Kidney epithelial cell (primary cell): ENCODE measurements at regions not wholly inside any gene's neighbourhood (a gene's known extent, or its start where the extent isn't known, plus 50 kb on each side); places are given as distances from the start of the nearest gene placed in this dataset.

Experiments used
- DNase-seq: peaks from one replicate; pipeline ENCODE4 v3.0.0-alpha.2; 2010; ENCODE audit warnings: low read depth
- H3K27me3 ChIP-seq: 2 replicates; pipeline ENCODE4 v1.6.0; 2011; ENCODE audit warnings: low read length; ENCODE audit not compliant: control insufficient read depth, insufficient read depth
- H3K36me3 ChIP-seq: 2 replicates; pipeline ENCODE4 v1.5.1; 2011; ENCODE audit warnings: low read length; ENCODE audit not compliant: control insufficient read depth, insufficient read depth
- H3K4me3 ChIP-seq: 2 replicates; pipeline ENCODE4 v1.5.1; 2011; ENCODE audit warnings: low read depth, mild to moderate bottlenecking, control low read depth, low read length
- TF ChIP-seq, protein P1 (sequence below): IDR thresholded peaks from 2 replicates; pipeline ENCODE4 v1.5.1; 2011; ENCODE audit warnings: mild to moderate bottlenecking, moderate library complexity, low read length, control low read depth, inconsistent platforms; ENCODE audit not compliant: insufficient read depth, poor library complexity, severe bottlenecking

DNA sequence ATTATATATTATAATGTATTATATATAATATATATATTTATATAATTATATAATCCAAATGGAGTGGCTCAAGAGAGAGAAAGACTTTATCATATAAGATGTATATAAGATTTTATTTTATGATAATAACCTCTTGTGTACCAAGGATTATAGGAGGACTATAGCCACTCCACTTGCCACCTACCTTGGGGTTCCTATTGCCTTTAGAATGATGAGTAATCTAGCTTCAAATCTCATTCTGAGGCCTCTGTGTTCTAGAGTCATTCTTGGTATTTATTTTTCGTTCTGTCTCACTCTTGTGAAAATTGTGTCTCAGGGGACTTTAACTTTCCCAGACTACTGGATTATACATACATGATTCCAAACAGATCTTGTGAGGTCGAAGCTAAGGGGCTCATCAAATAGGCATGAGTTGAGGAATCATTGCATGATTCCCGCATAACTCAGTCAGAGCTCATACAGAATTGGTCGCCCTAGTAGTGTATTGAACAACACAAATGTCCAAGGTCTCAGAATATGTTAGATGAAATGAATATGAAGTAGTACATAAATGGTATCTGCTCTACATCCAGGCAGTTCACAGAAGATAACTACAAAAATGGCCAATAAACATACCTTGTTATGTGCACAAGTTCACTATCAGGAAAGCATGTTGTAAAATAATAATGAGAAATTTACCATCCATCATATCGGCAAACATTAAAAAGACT, 159.5 kb upstream of the RNPC3 start:
- Histone ChIP-seq H3K27me3 (no peaks in the 10 kb centered on the region), H3K4me3 (no peak overlapping the region), H3K36me3 (no peaks in the 10 kb centered on the region)
- DNase-seq, result no peak
- TF ChIP-seq, protein P1, sequence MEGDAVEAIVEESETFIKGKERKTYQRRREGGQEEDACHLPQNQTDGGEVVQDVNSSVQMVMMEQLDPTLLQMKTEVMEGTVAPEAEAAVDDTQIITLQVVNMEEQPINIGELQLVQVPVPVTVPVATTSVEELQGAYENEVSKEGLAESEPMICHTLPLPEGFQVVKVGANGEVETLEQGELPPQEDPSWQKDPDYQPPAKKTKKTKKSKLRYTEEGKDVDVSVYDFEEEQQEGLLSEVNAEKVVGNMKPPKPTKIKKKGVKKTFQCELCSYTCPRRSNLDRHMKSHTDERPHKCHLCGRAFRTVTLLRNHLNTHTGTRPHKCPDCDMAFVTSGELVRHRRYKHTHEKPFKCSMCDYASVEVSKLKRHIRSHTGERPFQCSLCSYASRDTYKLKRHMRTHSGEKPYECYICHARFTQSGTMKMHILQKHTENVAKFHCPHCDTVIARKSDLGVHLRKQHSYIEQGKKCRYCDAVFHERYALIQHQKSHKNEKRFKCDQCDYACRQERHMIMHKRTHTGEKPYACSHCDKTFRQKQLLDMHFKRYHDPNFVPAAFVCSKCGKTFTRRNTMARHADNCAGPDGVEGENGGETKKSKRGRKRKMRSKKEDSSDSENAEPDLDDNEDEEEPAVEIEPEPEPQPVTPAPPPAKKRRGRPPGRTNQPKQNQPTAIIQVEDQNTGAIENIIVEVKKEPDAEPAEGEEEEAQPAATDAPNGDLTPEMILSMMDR, result no peak

DNA sequence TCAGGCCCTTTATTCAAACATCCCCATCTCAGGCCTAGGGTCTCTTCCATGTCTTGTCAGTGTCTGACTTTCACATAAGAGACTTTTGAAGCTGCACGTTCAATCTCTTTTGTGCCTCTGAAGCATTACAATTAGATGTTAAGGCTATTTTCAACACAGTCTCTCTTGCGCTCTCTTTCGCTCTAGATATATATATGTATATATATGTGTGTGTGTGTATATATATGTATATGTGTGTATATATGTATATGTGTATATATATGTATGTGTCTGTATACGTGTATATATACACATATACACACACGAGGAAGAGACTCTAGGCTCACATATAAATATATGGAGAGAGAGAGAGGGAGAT, 162.5 kb upstream of the RNPC3 start:
- H3K36me3 ChIP-seq, result no peaks in the 10 kb centered on the region
- H3K4me3 ChIP-seq, result no peak overlapping the region
- TF ChIP-seq, protein P1, result no peak
- H3K27me3 ChIP-seq, result no peaks in the 10 kb centered on the region
- no peak for DNase-seq

DNA sequence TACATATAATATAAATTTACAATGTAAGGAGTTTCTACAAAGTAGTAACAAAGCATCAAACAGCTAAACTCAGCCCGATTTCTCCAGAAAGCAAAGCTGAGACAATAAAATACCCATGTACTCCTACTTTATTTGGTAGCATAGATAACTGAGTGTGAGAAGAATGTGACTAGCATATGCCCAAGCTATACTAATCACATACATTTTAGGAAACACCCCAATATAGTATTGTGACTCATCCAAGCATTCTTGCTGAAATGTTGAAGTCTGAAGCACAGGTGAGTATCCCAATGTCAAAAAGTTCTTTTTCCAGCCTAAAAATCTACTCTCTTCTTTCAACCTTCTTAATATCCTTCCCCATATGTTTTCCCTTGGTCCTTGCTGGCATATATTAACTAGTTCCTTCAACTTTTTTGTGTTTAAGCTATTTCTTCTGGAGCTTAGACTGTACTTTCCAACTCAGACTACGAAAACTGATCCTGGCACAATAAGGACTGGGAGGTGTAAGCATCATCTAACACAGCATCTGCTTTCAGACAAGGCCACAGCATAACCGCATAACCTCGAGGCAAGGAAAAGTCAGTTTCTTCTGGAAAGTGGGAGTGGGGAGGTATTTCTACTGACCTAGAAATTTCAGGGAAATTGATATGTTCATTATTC, 163.0 kb upstream of the RNPC3 start:
- TF ChIP-seq, protein P1, result no peak
- Histone ChIP-seq H3K4me3 (no peak overlapping the region), H3K27me3 (no peaks in the 10 kb centered on the region), H3K36me3 (no peaks in the 10 kb centered on the region)
- no peak for DNase-seq

DNA sequence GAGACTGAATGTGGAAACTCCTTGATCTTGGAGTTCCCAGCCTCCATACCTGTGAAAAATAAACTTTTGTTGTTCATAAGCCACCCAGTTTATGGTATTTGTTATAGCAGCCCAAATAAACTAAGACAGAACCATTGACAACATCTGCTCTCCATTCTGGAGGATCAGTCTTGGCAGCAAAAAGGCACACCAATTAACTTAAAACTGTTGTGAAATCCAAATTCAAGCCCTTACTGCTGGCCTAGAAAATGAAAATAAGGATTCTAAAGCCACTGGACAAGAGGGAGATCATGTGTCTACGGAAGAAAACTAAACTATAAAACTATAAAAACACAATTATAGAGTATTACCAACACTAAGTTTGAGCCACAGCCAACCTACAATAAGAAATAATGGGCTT, 172.1 kb upstream of the RNPC3 start:
- TF ChIP-seq, protein P1, result no peak
- no peaks in the 10 kb centered on the region for H3K36me3 ChIP-seq
- no peaks in the 10 kb centered on the region for H3K27me3 ChIP-seq
- no peak for DNase-seq
- no peak overlapping the region for H3K4me3 ChIP-seq

DNA sequence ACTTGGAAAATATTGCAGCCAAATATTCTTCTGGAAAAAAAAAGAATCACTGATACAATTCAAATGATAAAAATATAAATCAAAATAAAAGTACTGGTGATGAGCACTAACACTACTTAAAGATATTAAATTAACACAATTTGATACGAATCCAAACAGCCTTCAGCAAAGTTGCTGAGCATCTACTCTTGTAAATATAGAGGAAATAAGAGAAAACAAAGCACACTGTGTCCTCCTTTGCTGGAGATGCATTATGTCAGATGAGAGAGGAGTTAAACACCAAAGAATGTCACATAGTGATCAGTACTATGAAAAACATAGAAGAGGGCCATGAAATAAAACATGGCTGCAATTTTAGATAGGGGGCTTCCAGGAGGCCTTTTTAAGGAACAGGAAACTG, 177.4 kb upstream of the RNPC3 start:
- Histone ChIP-seq H3K27me3 (no peaks in the 10 kb centered on the region), H3K36me3 (no peaks in the 10 kb centered on the region), H3K4me3 (no peak overlapping the region)
- DNase-seq, result no peak
- TF ChIP-seq, protein P1, result no peak

DNA sequence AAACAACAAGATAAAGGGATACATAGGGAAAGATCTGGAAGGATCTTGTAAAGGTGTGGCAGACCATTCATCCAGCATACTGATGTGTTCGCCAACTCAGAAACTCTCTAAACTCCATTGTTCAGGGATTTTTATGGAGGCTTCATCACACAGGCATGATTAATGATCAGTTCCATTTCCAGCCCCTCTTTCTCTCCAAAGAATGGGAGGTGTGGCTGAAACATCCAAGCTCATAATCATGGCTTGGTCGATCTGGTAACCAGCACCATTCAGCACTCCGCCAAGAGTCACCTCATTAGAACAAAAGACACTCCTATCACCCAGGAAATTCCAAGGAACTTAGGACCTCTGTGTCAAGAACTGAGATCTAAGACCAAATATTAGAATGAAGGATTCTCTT, 180.6 kb upstream of the RNPC3 start:
- Histone ChIP-seq H3K27me3 (no peaks in the 10 kb centered on the region), H3K36me3 (no peaks in the 10 kb centered on the region), H3K4me3 (no peak overlapping the region)
- DNase-seq, result no peak
- TF ChIP-seq, protein P1, result no peak
